Retinal pigment epithelial cell (primary cell): ENCODE measurements at regions not wholly inside any gene's neighbourhood (a gene's known extent, or its start where the extent isn't known, plus 50 kb on each side); places are given as distances from the start of the nearest gene placed in this dataset.
A peak's percentile ranks its signal among the peaks of the same experiment; 100 is the strongest.

Source experiments
- DNase-seq: peaks from one replicate; pipeline ENCODE4 v3.0.0-alpha.2; 2010; ENCODE audit warnings: low read depth
- H3K4me3 ChIP-seq: 2 replicates; pipeline ENCODE4 v1.5.1; 2011; ENCODE audit warnings: mild to moderate bottlenecking, low read length, control low read depth, moderate library complexity
- CTCF ChIP-seq: conservative IDR thresholded peaks from 2 replicates; pipeline ENCODE4 v1.5.1; 2011; ENCODE audit warnings: low read depth, low read length, control low read depth, inconsistent platforms

GRCh38 chr12:45669792-45670191 lies 59.7 kb upstream of the ARID2 start:
- no peak for DNase-seq
- H3K4me3 ChIP-seq = no peak overlapping the region
- no peak for TF ChIP-seq CTCF

GRCh38 chr12:45670346-45671065 lies 59.0 kb upstream of the ARID2 start:
- DNase-seq = no peak
- TF ChIP-seq CTCF = no peak
- H3K4me3 ChIP-seq = no peak overlapping the region

- no peak for TF ChIP-seq CTCF
- no peak overlapping the region for H3K4me3 ChIP-seq
- no peak for DNase-seq
Observed at GRCh38 chr12:45671254-45671653, 58.3 kb upstream of the ARID2 start.

- TF ChIP-seq CTCF = no peak
- H3K4me3 ChIP-seq = no peak overlapping the region
- peak; percentile 87 for DNase-seq
Observed at GRCh38 chr12:45674181-45674977, 55.1 kb upstream of the ARID2 start.

GRCh38 chr12:45675534-45675933 lies 54.0 kb upstream of the ARID2 start:
- TF ChIP-seq CTCF = no peak
- H3K4me3 ChIP-seq = no peak overlapping the region

More at GRCh38 chr12:45675534-45675933, 54.0 kb upstream of the ARID2 start:
- DNase-seq = no peak
